Lower leg skin (tissue), 3 donors: ENCODE measurements at regions not wholly inside any gene's neighbourhood (a gene's known extent, or its start where the extent isn't known, plus 50 kb on each side); places are given as distances from the start of the nearest gene placed in this dataset.

Experiments
- CTCF ChIP-seq, 3 donors: fragments of 450-650 bp; IDR thresholded peaks; one replicate each; pipeline ENCODE4 v1.5.1; 2016; ENCODE audit warnings: antibody characterized with exemption in 3 of 3, mild to moderate bottlenecking in 3 of 3, moderate library complexity in 2 of 3
- POLR2A ChIP-seq, 2 donors: fragments of 450-650 bp; IDR thresholded peaks; one replicate each; pipeline ENCODE4 v1.6.1; 2016 to 2017; ENCODE audit warnings: antibody characterized with exemption in 2 of 2, mild to moderate bottlenecking in 1 of 2, moderate library complexity in 1 of 2

- no peak for TF ChIP-seq CTCF (IDR thresholded peaks at IDR 0.05)
- TF ChIP-seq POLR2A (IDR thresholded peaks at IDR 0.05) = no peak
Measured at GRCh38 chr22:27065279-27065678, 407.9 kb downstream of the MIAT start.
